ENCODE measurements at regions not wholly inside any gene's neighbourhood (a gene's known extent, or its start where the extent isn't known, plus 50 kb on each side); places are given as distances from the start of the nearest gene placed in this dataset.

GRCh38 chr3:8442993-8443650, 58.5 kb upstream of the LMCD1 start:
- TF ChIP-seq CTCF (conservative IDR thresholded peaks at IDR 0.05; ENCODE audit: low read depth, low read length) (no peak), EZH2 (IDR thresholded peaks at IDR 0.05; ENCODE audit: borderline replicate concordance, low read depth, low read length, poor library complexity, severe bottlenecking) (no peak)

All from A673 (cell line).